Activated T-cell treated with anti-CD3 and anti-CD28 coated beads, Interleukin-2, amount 50 U/mL, for 24 hours (primary cell): ENCODE measurements at regions not wholly inside any gene's neighbourhood (a gene's known extent, or its start where the extent isn't known, plus 50 kb on each side); places are given as distances from the start of the nearest gene placed in this dataset.
"Not testable (repeated sequence)": the region's sequence is repeated elsewhere in the genome, so short reads cannot be mapped to it uniquely, and the experiment has no call there.

Source experiments
- DNase-seq: peaks from one replicate; pipeline ENCODE4 v3.0.0-alpha.2; 2020
- H3K27ac Mint-ChIP-seq: 2 replicates; pipeline ENCODE4 v1.8.0; 2020; ENCODE audit warnings: mild to moderate bottlenecking, mixed read lengths
- H3K27me3 Mint-ChIP-seq: 2 replicates; pipeline ENCODE4 v1.8.0; 2020; ENCODE audit warnings: mixed read lengths
- H3K36me3 Mint-ChIP-seq: 2 replicates; pipeline ENCODE4 v1.8.0; 2020; ENCODE audit warnings: low read depth, mixed read lengths
- H3K4me1 Mint-ChIP-seq: 2 replicates; pipeline ENCODE4 v1.8.0; 2020; ENCODE audit warnings: low read depth, mixed read lengths
- H3K4me3 Mint-ChIP-seq: 2 replicates; pipeline ENCODE4 v1.8.0; 2020; ENCODE audit warnings: mild to moderate bottlenecking, moderate library complexity, mixed read lengths
- H3K9me3 Mint-ChIP-seq: 2 replicates; pipeline ENCODE4 v1.8.0; 2020; ENCODE audit warnings: mixed read lengths

- H3K36me3 Mint-ChIP-seq, result no peaks in the 10 kb centered on the region
Observed at GRCh38 chr1:238621405-238621804, 730.7 kb upstream of the ZP4 start.

GRCh38 chr1:238619652-238620051 lies 728.9 kb upstream of the ZP4 start:
- no peak for DNase-seq
- Mint-ChIP-seq H3K27ac (no peak overlapping the region), H3K9me3 (peaks cover 3% of the 10 kb centered on the region), H3K4me1 (no peaks in the 10 kb centered on the region), H3K4me3 (no peak overlapping the region), H3K36me3 (no peaks in the 10 kb centered on the region), H3K27me3 (no peaks in the 10 kb centered on the region)

More at GRCh38 chr1:238621405-238621804, 730.7 kb upstream of the ZP4 start:
- DNase-seq, result no peak
- Mint-ChIP-seq H3K9me3 (peaks cover 3% of the 10 kb centered on the region), H3K4me1 (no peaks in the 10 kb centered on the region), H3K27me3 (no peaks in the 10 kb centered on the region), H3K27ac (no peak overlapping the region), H3K4me3 (no peak overlapping the region)

- Mint-ChIP-seq H3K9me3 (peaks cover 5% of the 10 kb centered on the region), H3K4me1 (no peaks in the 10 kb centered on the region), H3K27ac (no peak overlapping the region), H3K27me3 (no peaks in the 10 kb centered on the region), H3K4me3 (no peak overlapping the region), H3K36me3 (no peaks in the 10 kb centered on the region)
- DNase-seq, result no peak
Observed at GRCh38 chr1:238611406-238611805, 720.7 kb upstream of the ZP4 start.

GRCh38 chr1:238608144-238608543 lies 717.4 kb upstream of the ZP4 start:
- DNase-seq, result no peak
- Mint-ChIP-seq H3K27me3 (no peaks in the 10 kb centered on the region), H3K36me3 (no peaks in the 10 kb centered on the region), H3K4me1 (no peaks in the 10 kb centered on the region), H3K9me3 (peaks cover 7% of the 10 kb centered on the region), H3K4me3 (no peak overlapping the region), H3K27ac (no peak overlapping the region)

GRCh38 chr1:238606896-238607295 lies 716.2 kb upstream of the ZP4 start:
- Mint-ChIP-seq H3K9me3 (peaks cover 8% of the 10 kb centered on the region), H3K4me3 (no peak overlapping the region), H3K27ac (no peak overlapping the region), H3K4me1 (no peaks in the 10 kb centered on the region), H3K36me3 (no peaks in the 10 kb centered on the region), H3K27me3 (no peaks in the 10 kb centered on the region)
- no peak for DNase-seq

- DNase-seq, result no peak
- Mint-ChIP-seq H3K4me3 (no peak overlapping the region), H3K36me3 (no peaks in the 10 kb centered on the region), H3K27ac (no peak overlapping the region), H3K9me3 (peaks cover 8% of the 10 kb centered on the region), H3K27me3 (no peaks in the 10 kb centered on the region), H3K4me1 (no peaks in the 10 kb centered on the region)
Observed at GRCh38 chr1:238606457-238606856, 715.7 kb upstream of the ZP4 start.

- no peaks in the 10 kb centered on the region for H3K27me3 Mint-ChIP-seq
- H3K4me1 Mint-ChIP-seq, result no peaks in the 10 kb centered on the region
- no peak overlapping the region for H3K4me3 Mint-ChIP-seq
- H3K27ac Mint-ChIP-seq, result no peak overlapping the region
- H3K36me3 Mint-ChIP-seq, result no peaks in the 10 kb centered on the region
- H3K9me3 Mint-ChIP-seq, result peaks cover 4% of the 10 kb centered on the region
- no peak for DNase-seq
Observed at GRCh38 chr1:238604357-238604756, 713.6 kb upstream of the ZP4 start.

GRCh38 chr1:238601604-238602003 lies 710.9 kb upstream of the ZP4 start:
- H3K4me3 Mint-ChIP-seq, H3K4me1 Mint-ChIP-seq, DNase-seq, H3K27ac Mint-ChIP-seq, H3K27me3 Mint-ChIP-seq, H3K9me3 Mint-ChIP-seq, H3K36me3 Mint-ChIP-seq: not testable (repeated sequence)

- H3K9me3 Mint-ChIP-seq, result peaks cover 3% of the 10 kb centered on the region
- DNase-seq, result no peak
- no peak overlapping the region for H3K4me3 Mint-ChIP-seq
- H3K36me3 Mint-ChIP-seq, result no peaks in the 10 kb centered on the region
- H3K4me1 Mint-ChIP-seq, result no peaks in the 10 kb centered on the region
- no peak overlapping the region for H3K27ac Mint-ChIP-seq
- H3K27me3 Mint-ChIP-seq, result no peaks in the 10 kb centered on the region
Observed at GRCh38 chr1:238596703-238597102, 706.0 kb upstream of the ZP4 start.

GRCh38 chr1:238592621-238593020 lies 701.9 kb upstream of the ZP4 start:
- H3K27me3 Mint-ChIP-seq, result no peaks in the 10 kb centered on the region
- H3K4me3 Mint-ChIP-seq, result no peak overlapping the region
- no peak for DNase-seq
- H3K4me1 Mint-ChIP-seq, result no peaks in the 10 kb centered on the region
- no peaks in the 10 kb centered on the region for H3K36me3 Mint-ChIP-seq
- H3K27ac Mint-ChIP-seq, result no peak overlapping the region
- peaks cover 9% of the 10 kb centered on the region for H3K9me3 Mint-ChIP-seq

- H3K27ac Mint-ChIP-seq, result no peak overlapping the region
- no peaks in the 10 kb centered on the region for H3K4me1 Mint-ChIP-seq
- no peaks in the 10 kb centered on the region for H3K36me3 Mint-ChIP-seq
- H3K9me3 Mint-ChIP-seq, result peaks cover 12% of the 10 kb centered on the region
- H3K27me3 Mint-ChIP-seq, result no peaks in the 10 kb centered on the region
- no peak overlapping the region for H3K4me3 Mint-ChIP-seq
- DNase-seq, result no peak
Observed at GRCh38 chr1:238589843-238590435, 699.2 kb upstream of the ZP4 start.

GRCh38 chr1:238582816-238583215 lies 692.1 kb upstream of the ZP4 start:
- Mint-ChIP-seq H3K4me1 (no peaks in the 10 kb centered on the region), H3K27me3 (no peaks in the 10 kb centered on the region), H3K36me3 (no peaks in the 10 kb centered on the region), H3K9me3 (peaks cover 10% of the 10 kb centered on the region), H3K27ac (no peak overlapping the region), H3K4me3 (no peak overlapping the region)
- no peak for DNase-seq

- H3K4me3 Mint-ChIP-seq, result no peak overlapping the region
- H3K9me3 Mint-ChIP-seq, result peaks cover 7% of the 10 kb centered on the region
- H3K27ac Mint-ChIP-seq, result no peak overlapping the region
- H3K27me3 Mint-ChIP-seq, result no peaks in the 10 kb centered on the region
- no peak for DNase-seq
- H3K4me1 Mint-ChIP-seq, result no peaks in the 10 kb centered on the region
- H3K36me3 Mint-ChIP-seq, result no peaks in the 10 kb centered on the region
Observed at GRCh38 chr1:238581332-238581731, 690.6 kb upstream of the ZP4 start.

GRCh38 chr1:238568735-238569134 lies 678.0 kb upstream of the ZP4 start:
- H3K27ac Mint-ChIP-seq, result no peak overlapping the region
- no peaks in the 10 kb centered on the region for H3K4me1 Mint-ChIP-seq
- no peaks in the 10 kb centered on the region for H3K36me3 Mint-ChIP-seq
- peaks cover 2% of the 10 kb centered on the region for H3K9me3 Mint-ChIP-seq
- H3K4me3 Mint-ChIP-seq, result no peak overlapping the region
- H3K27me3 Mint-ChIP-seq, result no peaks in the 10 kb centered on the region
- DNase-seq, result no peak

GRCh38 chr1:238562341-238562740 lies 671.6 kb upstream of the ZP4 start:
- H3K36me3 Mint-ChIP-seq, result no peaks in the 10 kb centered on the region

GRCh38 chr1:238558746-238559145 lies 668.0 kb upstream of the ZP4 start:
- no peaks in the 10 kb centered on the region for H3K4me1 Mint-ChIP-seq
- no peak overlapping the region for H3K4me3 Mint-ChIP-seq
- no peak overlapping the region for H3K27ac Mint-ChIP-seq
- no peak for DNase-seq
- peaks cover 7% of the 10 kb centered on the region for H3K9me3 Mint-ChIP-seq
- no peaks in the 10 kb centered on the region for H3K27me3 Mint-ChIP-seq
- H3K36me3 Mint-ChIP-seq, result no peaks in the 10 kb centered on the region

More at GRCh38 chr1:238562341-238562740, 671.6 kb upstream of the ZP4 start:
- H3K27ac Mint-ChIP-seq, result no peak overlapping the region
- no peaks in the 10 kb centered on the region for H3K4me1 Mint-ChIP-seq
- H3K27me3 Mint-ChIP-seq, result no peaks in the 10 kb centered on the region
- peaks cover 9% of the 10 kb centered on the region for H3K9me3 Mint-ChIP-seq
- no peak overlapping the region for H3K4me3 Mint-ChIP-seq
- DNase-seq, result no peak
